ENCODE measurements at regions not wholly inside any gene's neighbourhood (a gene's known extent, or its start where the extent isn't known, plus 50 kb on each side); places are given as distances from the start of the nearest gene placed in this dataset.

GRCh38 chr5:120794121-120794520, 330.0 kb downstream of the PRR16 start:
- TF ChIP-seq EEA1 (CRISPR knock-in tag; IDR thresholded peaks at IDR 0.05; ENCODE audit: borderline replicate concordance) (no peak), RFX5 (IDR thresholded peaks at IDR 0.05; ENCODE audit: low read depth, low read length) (no peak), HMG20A (CRISPR knock-in tag; IDR thresholded peaks at IDR 0.05; ENCODE audit: borderline replicate concordance) (no peak), RARA (CRISPR knock-in tag; IDR thresholded peaks at IDR 0.05) (no peak), ETV6 (CRISPR knock-in tag; conservative IDR thresholded peaks at IDR 0.05) (no peak), HMGA1 (CRISPR knock-in tag; conservative IDR thresholded peaks at IDR 0.05) (no peak), ZNF839 (CRISPR knock-in tag; IDR thresholded peaks at IDR 0.05; ENCODE audit: borderline replicate concordance) (no peak)
- TF ChIP-seq, protein P1, sequence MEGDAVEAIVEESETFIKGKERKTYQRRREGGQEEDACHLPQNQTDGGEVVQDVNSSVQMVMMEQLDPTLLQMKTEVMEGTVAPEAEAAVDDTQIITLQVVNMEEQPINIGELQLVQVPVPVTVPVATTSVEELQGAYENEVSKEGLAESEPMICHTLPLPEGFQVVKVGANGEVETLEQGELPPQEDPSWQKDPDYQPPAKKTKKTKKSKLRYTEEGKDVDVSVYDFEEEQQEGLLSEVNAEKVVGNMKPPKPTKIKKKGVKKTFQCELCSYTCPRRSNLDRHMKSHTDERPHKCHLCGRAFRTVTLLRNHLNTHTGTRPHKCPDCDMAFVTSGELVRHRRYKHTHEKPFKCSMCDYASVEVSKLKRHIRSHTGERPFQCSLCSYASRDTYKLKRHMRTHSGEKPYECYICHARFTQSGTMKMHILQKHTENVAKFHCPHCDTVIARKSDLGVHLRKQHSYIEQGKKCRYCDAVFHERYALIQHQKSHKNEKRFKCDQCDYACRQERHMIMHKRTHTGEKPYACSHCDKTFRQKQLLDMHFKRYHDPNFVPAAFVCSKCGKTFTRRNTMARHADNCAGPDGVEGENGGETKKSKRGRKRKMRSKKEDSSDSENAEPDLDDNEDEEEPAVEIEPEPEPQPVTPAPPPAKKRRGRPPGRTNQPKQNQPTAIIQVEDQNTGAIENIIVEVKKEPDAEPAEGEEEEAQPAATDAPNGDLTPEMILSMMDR (CRISPR knock-in tag; IDR thresholded peaks at IDR 0.05) = no peak
- TF ChIP-seq, protein P2, sequence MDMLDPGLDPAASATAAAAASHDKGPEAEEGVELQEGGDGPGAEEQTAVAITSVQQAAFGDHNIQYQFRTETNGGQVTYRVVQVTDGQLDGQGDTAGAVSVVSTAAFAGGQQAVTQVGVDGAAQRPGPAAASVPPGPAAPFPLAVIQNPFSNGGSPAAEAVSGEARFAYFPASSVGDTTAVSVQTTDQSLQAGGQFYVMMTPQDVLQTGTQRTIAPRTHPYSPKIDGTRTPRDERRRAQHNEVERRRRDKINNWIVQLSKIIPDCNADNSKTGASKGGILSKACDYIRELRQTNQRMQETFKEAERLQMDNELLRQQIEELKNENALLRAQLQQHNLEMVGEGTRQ (IDR thresholded peaks at IDR 0.05; ENCODE audit: low read depth, low read length) = no peak
- TF ChIP-seq, protein P2 (CRISPR knock-in tag; IDR thresholded peaks at IDR 0.05; ENCODE audit: borderline replicate concordance) = no peak
